Fibroblast of lung (primary cell): ENCODE measurements at regions not wholly inside any gene's neighbourhood (a gene's known extent, or its start where the extent isn't known, plus 50 kb on each side); places are given as distances from the start of the nearest gene placed in this dataset.

Experiments used
- CTCF ChIP-seq, 2 donors: IDR thresholded peaks in 1 of 2; conservative IDR thresholded peaks in 1 of 2; 1 replicate in 1 of 2; 2 replicates in 1 of 2; pipeline ENCODE4 v1.5.1; 2011 to 2012; ENCODE audit warnings: low read length in 2 of 2, control low read depth in 1 of 2, inconsistent platforms in 1 of 2, low read depth in 1 of 2, mild to moderate bottlenecking in 1 of 2
- EZH2 ChIP-seq: IDR thresholded peaks from 2 replicates; pipeline ENCODE4 v1.5.1; 2012; ENCODE audit warnings: low read length, control low read depth, mild to moderate bottlenecking; ENCODE audit errors: missing control alignments

- TF ChIP-seq CTCF (conservative IDR thresholded peaks at IDR 0.05 in 1 of 2, IDR thresholded peaks at IDR 0.05 in 1 of 2; ENCODE audit: low read depth in 1 of 2, low read length in 2 of 2) = no peak
- TF ChIP-seq EZH2 = no peak
Measured at GRCh38 chr1:234676103-234676594, 66.2 kb upstream of the IRF2BP2 start.
